SW480 (cell line): ENCODE measurements at regions not wholly inside any gene's neighbourhood (a gene's known extent, or its start where the extent isn't known, plus 50 kb on each side); places are given as distances from the start of the nearest gene placed in this dataset.
"Not testable (repeated sequence)": the region's sequence is repeated elsewhere in the genome, so short reads cannot be mapped to it uniquely, and the experiment has no call there.

ENCODE experiments used
- DNase-seq: peaks from one replicate; pipeline ENCODE4 v3.0.0-alpha.2; 2016; ENCODE audit warnings: low spot score

DNA sequence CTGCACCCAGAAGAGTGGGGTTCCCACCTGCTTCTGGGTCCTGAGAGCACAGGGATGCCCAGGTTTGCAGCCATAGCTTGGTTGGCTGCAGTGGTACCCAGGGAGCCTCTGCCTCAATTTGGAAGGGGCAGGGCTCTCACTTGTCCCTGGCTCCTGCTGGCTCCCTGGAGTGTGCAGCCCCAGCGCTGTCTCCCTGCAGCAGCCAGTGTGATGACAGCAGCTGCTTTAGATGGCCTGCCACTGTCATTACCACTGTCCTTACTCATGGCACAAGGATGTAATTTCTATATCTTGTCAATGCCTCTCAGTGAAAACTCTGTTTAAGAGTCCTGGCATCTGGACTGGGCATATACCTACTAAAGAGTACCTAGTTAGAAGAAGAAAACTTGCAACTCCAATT lies 250.9 kb downstream of the KIF20B start:
- DNase-seq = no peak

DNA sequence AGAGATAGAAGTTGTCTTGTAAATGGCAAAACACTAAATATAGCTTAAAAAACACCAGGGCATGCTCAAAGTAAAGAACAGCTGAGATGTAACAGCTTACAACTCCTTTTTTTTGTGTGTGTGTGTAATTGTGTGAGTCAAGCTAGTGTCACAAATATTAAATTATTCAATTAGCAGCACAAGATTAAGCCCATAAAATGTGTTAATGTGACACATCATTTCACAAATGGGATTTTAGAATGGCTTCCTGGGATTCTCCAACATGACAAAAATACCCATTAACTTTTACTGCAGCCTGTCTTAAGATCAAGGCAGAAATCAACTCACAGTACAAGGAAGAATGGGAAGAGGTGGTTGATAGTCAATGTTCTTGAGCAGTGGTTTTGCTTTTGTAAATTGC lies 251.4 kb downstream of the KIF20B start:
- no peak for DNase-seq

DNA sequence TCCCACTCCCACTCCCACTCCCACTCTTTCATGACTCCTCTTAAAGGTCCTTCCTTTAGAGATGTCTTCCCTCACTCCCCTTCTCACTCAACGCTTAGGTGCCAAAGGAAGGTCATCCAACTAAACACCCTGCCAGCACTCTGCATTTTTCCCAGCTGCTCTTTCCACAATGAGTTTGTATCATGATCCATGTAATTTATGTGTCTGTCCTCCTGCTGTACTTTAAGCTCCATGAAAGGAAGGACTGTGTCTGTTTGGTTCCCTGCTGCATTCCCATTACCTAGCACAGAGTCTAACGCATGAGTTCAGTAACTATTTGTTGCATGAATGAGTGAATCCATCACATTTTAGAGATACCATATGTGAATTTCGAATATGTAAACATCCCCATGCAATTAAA lies 252.7 kb downstream of the KIF20B start:
- DNase-seq = no peak

DNA sequence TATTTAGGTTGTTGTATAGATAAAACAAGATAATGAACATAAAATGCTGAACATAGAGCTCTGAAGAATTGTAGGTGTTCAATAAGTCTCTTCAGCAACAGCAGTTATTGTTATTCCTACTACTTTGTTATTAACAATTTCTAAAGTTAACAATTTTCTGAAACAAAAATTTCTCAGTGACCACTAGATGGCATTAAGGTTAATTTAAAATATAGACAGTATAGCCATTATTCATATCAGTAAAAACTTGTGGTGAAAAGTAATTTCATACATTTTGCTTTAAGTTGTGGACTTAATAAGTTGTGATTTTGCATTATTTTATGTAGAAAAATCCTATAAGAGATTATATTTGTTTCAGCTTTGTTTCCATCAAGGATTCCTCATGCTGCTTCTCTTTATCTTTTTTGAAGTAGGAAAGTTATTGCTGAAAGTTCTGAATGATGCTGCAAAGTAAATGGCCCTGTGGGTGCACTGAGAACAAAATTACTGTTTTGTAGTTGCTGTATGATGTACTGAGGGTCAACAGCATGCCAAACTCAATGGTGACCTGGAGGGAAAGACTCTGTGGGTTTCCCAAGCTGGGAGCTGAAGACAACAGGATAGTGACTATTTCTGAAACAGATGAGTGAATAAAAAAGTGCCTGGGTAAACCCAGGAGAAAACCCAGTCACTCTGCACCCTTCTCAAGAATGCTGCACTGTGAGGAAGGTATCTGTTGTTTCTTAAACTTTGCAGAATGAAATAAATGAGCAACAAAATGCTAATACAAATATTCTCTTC lies 253.6 kb downstream of the KIF20B start:
- DNase-seq = peak; percentile 15

DNA sequence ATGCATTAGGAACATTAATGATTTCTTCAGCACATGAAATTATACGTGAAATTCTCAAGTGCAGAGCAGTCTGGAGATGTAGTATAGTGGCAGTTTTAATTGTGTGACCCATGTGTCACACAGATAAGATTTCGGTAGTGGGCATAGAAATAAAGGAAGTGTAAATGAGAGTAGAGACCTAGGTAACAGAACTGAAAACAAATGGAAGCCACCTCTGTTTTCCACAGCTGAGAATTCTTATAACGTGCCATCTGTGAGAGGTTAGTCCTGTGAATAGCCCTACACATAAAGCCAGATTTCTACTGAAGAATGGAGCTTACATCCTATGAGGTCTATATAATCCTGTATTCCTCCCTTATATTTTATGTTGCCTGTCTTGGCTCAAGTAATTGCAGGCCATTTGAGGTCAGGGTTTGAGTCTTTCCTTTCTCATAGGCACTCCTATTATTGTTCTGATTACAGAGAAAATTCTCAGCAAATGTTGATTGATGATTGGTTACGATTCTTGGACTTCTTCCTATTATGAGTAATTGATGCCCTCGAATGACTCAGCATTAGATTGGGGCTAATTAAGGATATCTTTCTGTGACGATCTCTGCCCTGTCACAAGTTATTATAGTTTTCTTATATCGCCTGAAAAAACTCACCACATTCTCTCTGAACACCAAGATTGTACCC lies 258.2 kb downstream of the KIF20B start:
- DNase-seq = no peak

DNA sequence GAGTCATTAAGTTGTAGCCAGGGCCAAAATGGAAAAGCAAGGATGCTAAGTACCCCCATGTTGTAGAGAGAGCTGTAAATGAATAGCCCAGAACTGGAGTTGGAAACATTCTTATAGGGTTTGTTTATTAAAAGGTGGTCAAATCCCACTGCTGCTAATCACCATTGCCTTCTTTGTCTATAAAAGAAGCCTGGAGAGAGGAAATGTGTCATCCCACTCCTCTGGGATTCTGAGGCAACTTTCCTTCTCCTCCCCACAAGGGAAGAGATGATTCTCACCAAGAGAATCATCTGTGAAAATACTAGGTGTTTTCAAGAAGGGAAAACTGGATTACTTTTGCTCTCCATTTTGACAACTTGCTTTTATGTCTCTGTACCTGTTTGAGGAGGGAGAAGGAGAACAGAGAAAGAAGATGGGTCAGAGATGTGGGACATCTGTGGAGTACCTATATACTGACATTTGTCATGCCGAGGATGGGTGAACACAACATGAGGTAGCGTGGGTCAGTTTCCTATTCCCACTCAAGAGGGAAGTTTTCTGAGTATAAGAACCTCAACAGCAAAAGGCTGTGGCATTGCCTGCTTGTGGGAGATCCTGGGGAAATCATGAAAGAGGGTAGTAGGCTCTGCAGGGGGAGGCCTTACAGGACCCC lies 262.2 kb downstream of the KIF20B start:
- no peak for DNase-seq

DNA sequence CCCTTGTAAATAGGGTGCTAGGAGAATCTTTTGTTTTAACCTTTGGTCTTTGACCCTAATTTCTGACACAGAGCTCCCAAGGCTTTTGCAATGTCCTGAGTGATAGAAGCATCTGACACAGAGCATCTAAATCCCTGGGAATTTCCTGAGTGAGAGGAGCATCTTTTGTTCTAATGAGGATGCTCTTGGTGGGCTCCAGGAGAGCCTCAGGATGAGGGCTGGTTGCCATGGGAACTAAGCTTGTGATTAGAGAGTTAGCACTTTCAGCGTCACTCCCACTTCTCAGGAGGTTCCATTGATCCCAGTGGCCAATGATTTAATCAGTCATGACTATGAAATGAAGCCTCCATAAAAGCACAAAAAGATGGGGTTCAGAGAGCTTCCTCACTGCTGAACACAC lies 264.8 kb downstream of the KIF20B start:
- DNase-seq = no peak

DNA sequence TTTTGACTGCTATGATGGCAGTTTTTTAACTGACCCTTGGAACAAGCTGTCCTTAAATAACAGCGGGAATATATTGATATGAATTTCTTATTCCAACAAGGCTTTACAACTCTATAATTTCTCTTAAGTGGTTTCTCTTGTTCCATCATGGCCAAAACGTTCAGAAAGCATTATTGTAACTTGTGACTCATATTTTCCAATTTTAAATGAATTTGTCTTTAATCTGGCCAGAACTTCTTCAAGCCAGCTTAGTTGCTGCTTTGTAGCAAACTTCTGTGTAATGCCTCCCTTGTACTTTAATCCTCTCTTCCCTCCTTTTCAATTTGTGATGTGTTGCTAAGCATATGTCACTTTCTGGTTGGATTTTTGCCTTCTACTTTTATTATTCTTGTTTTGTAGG lies 271.9 kb downstream of the KIF20B start:
- DNase-seq = no peak

DNA sequence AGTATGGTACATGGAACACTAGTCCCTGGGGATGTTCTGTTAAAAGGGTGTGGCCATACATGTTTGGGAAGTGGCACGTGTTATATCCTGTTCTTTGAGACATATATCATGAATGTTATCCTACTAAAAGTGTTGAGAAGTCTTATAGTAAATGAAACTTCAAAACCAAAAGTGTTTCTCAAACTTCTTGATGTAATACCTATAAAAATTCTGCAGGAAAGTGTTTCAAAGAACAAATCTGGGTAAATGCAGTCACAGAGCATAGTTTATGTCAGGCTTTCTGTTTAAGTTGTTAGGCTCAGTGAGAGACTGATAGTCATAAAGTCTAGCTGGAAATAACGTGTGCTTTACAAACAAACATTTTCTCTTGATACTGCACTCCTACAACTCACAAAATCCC lies 273.7 kb downstream of the KIF20B start:
- DNase-seq = no peak

DNA sequence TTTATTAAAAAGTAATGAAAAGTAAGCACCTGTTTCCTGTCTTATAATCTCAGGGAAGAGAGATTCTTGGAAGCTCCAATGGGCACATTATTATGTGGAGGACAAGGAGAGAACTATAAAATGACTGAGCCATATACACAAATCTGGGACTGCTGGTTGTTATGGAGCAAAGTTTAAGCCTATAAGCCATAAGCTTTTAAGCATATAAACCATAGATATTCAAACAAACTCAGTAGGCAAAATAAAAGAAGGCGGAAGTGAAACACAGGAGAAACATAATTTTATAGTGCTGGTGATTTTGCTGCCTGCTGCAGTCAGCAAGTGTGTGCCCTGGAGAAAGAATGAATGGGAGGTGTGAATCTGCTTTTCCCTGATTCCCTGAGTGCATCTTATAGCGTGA lies 274.4 kb downstream of the KIF20B start:
- no peak for DNase-seq

DNA sequence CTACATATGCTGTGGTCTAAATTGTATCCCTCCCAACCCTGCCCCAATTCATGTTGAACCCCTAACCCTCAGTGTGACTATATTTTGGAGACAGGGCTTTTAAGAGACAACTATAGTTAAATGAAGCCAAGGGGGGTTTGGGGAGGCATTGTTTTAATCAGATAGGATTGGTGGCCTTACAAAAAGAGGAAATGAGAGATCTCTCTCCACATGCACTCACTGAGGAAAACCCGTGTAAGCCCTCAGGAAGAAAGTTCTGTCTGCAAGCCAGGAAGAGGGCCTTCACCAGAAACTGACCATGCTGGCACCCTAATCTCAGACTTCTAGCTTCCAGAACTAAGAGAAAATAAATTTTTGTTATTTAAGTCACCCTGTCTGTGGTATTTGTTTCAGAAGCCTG lies 276.7 kb downstream of the KIF20B start:
- DNase-seq = no peak

DNA sequence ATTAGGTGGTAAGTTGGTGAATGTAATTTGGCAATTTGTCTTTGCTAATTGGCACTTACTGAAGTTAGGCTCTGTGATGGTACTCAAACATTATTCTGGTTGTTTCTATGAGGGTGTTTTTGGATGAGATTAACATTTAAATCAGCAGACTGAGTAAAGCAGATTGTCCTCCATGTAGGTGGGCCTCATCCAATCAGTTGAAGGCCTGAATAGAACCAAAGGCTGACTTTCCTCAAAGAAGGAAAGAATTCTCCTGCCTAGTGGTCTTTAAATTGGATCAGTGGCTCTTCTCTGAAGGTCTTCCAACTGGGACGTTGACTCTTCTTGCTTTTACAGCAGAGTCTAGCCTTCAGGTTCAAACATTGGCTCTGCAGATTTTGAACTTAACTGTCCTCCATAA lies 278.3 kb downstream of the KIF20B start:
- no peak for DNase-seq

DNA sequence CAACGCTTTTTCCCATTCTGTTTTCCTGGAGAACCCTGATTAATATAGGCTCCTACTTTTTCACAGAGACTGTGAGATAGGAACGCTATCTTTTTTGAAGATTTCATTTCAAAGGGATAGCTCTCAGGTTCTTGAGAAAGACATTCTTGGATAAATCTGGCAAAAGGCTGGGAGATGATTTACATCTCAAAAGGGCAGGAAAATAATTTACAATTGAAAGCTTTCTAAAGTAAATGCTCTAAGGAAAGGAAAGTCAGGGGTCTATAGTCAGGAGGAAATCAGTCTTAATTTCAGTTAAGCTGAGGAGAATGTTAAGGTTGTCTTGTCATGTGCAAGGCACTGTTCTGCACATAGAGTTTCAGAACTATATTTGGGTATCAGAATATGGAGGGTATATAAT lies 278.8 kb downstream of the KIF20B start:
- no peak for DNase-seq

DNA sequence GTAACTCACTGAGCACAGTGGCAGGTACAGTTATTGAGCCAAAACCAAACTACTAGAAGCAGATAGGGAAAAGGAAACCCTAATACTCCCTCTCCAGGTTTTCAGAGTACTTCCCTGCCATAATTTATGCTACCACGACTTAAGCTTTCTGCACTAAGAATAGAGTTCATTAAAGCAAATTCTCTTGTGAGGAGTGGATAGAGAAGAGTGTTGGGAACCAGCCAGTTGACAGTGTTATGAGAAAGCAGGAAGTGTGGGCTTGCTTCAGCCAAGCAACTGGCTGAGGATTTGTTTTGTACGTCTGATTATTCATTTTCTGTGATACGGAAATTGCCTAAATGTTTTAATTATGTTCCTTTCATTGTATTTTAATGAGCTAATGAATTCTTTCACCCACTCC lies 280.5 kb downstream of the KIF20B start:
- no peak for DNase-seq

DNA sequence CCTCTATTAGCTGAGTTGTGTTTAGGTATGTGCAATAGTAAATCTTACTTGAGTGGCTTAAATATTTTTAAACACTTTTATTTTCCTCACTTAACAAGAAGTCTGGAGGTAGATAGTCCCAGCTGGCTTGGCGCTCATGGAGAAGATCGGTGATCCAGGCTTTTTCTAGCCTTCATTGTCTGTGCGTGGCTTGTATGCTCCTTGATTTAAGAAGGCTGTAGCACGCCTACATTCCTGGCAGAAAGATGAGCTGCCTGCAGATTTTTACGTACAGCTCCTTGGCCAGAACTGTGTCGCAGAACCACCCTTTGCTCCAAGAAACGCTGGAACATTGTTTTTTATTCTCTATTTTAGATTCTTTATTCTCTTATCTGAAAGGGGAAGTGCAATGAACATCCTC lies 284.1 kb downstream of the KIF20B start:
- DNase-seq = no peak

DNA sequence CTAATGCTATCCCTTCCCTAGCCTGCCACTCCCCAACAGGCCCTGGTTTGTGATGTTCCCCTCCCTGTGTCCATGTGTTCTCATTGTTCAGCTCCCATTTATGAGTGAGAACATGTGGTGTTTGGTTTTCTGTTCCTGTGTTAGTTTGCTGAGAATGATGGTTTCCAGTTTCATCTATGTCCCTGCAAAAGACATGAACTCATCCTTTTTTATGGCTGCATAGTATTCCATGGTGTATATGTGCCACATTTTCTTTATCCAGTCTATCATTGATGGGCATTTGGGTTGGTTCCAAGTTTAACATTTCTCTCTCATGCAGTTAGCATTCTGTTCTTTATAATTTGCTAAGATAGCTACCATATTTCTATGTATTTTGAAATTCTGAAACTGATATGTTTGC lies 287.0 kb downstream of the KIF20B start:
- not testable (repeated sequence) for DNase-seq

DNA sequence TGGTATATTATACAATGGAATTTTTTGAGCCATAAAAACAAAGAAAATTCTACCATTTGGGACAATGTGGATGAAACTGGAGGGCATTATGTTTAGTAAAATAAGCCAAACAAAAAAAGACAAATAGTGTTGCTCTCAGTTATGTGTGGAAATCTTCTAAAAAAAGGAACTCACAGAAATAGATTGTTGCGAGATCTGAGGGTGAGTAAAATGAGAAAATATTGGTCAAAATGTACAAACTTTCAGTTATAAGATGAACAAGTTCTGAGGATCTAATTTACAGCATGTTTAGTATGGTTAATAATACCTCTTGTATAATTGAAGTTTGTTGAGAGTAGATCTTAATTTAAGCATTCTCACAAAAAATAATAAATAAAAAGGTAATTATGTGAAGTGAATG lies 291.2 kb downstream of the KIF20B start:
- no peak for DNase-seq

DNA sequence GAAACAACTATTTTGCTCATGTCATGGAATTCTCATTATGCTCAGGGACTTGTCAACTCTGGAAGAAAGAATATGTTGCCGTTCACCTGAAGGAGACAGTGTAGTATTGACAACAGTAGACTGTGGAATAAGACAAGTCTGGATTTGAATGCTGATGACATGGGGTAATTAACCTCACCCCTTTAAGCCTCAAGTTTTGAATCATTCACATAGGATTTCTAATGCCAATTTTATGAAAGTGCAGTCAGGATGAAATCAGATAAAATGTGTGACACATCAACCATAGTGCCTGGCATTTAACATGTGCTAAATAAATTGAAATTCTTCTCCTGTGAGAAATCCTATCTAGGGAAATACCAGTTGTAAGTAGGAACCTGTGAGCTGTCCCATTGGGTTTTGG lies 305.8 kb downstream of the KIF20B start:
- DNase-seq = no peak

DNA sequence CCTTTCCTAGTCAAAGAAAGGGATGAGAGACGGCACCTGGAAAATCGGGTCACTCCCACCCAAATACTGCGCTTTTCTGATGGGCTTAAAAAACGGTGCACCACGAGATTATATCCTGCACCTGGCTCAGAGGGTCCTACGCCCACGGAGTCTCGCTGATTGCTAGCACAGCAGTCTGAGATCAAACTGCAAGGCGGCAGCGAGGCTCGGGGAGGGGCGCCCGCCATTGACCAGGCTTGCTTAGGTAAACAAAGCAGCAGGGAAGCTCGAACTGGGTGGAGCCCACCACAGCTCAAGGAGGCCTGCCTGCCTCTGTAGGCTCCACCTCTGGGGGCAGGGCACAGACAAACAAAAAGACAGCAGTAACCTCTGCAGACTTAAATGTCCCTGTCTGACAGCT lies 309.9 kb downstream of the KIF20B start:
- not testable (repeated sequence) for DNase-seq

DNA sequence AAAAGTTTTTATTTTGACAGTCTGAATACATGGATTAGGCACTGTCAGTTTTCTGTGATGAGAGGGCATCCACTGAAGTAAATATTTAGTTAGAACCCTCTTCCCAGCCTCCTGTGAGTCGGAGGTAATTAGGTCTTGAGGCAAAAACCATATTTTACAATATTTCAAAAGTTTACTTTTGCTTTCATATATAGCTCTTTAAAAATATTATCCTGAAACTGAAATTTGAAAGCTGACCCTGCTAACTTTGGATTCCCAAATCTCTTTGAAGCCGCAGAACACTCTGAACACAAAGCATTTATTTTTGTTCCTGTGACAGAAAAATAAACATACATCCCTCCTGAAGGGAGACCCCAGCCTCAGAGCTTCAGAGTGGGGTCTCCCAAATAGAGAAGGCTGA lies 317.4 kb downstream of the KIF20B start:
- DNase-seq = no peak

DNA sequence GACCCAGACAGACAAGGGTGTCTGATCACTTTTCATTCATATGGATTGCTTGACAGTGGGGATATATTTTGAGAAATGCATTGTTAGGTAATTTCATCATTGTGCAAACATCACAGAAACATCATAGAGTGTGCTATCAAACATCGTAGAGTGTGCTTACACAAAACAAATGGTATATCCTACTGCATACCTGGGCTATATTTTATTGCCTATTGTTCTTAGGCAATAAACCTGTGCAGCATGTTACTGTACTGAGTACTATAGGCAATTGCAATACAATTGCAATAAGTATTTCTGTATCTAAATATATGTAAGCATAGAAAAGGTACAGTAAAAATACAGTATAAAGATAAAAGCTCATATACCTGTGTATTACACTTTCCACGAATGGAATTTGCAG lies 319.1 kb downstream of the KIF20B start:
- DNase-seq = no peak

DNA sequence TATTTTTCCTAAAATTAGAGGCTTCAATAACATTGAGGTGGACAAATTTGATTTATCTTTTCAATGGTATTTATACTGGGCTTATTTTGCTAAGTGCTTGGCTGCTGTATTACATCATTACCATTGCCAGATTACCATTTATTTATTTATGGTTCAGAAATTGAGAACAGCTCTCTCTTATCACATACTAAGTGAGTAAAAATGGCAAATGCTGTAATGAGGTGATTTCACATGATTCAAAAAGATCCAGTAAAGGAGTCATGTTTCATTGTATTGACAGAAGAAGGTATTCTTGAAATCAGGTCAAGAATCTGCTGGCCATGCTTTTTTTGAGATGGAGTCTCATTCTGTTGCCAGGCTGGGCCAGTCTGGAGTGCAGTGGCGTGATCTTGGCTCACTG lies 322.6 kb downstream of the KIF20B start:
- no peak for DNase-seq

DNA sequence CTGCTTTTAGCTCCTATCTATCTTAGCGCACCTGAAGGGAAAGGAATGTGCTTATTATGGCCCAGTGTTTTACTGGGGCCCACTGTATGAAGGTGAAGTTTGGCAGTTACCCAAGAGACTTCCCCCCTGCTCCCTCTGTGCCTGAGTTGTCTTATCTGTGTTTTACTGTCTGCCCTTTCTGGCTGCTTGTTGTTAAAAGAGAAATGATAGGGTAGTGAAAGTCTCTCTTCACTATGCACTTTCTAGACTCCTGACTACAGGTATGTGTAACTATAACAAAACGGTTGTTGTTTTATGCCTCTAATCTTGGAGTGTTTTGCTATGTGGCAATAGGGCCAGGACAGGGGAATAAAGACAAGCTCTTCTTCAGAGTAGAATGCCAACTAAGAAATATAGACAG lies 326.9 kb downstream of the KIF20B start:
- DNase-seq = no peak

DNA sequence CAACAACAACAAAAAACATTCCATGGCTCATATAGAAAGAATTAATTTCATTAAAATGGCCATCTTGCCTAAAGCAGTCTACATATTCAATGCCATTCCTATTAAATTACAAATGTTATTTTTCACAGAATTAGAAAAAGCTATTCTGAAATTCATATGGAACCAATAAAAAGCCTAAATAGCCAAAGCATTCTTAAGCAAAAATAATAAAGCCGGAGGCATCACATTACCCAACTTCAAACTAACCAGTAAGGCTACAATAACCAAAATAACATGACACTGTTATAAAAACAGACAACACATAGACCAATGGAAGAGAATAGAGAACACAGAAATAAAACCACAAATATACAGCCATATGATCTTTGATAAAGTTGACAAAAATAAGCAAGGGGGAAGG lies 330.4 kb downstream of the KIF20B start:
- no peak for DNase-seq
